HepG2 (cell line): ENCODE measurements at regions not wholly inside any gene's neighbourhood (a gene's known extent, or its start where the extent isn't known, plus 50 kb on each side); places are given as distances from the start of the nearest gene placed in this dataset.

Experiments used
- CREB1 ChIP-seq, 2 experiments: fragments of 450-650 bp in 1 of 2; IDR thresholded peaks; 2 replicates each; pipeline ENCODE4 v1.6.1; 2016 to 2017; ENCODE audit warnings: control low read depth in 1 of 2, mild to moderate bottlenecking in 1 of 2, missing compliant biosample characterization in 1 of 2, missing genetic modification characterization in 1 of 2
- FOSL1 ChIP-seq: sonication (generic); formaldehyde crosslinking; IDR thresholded peaks from 2 replicates; pipeline ENCODE4 v1.9.0; 2021; ENCODE audit warnings: missing genetic modification reagents, borderline replicate concordance
- GLI4 ChIP-seq: sonication (generic); formaldehyde crosslinking; IDR thresholded peaks from 2 replicates; pipeline ENCODE4 v1.5.1; 2020; ENCODE audit warnings: missing genetic modification reagents, mild to moderate bottlenecking, moderate library complexity, borderline replicate concordance
- HNRNPUL1 ChIP-seq: fragments of 200-400 bp; formaldehyde crosslinking; IDR thresholded peaks from 2 replicates; pipeline ENCODE4 v1.6.1; 2017; ENCODE audit warnings: low read depth, mild to moderate bottlenecking, low read length, moderate library complexity
- MED8 ChIP-seq: sonication (generic); formaldehyde crosslinking; IDR thresholded peaks from 2 replicates; pipeline ENCODE4 v1.8.1; 2023; ENCODE audit warnings: mild to moderate bottlenecking, missing genetic modification reagents; ENCODE audit not compliant: insufficient replicate concordance
- PHF20 ChIP-seq: sonication (generic); formaldehyde crosslinking; IDR thresholded peaks from 2 replicates; pipeline ENCODE4 v1.5.0; 2020; ENCODE audit warnings: mild to moderate bottlenecking, missing genetic modification reagents
- RFX5 ChIP-seq: IDR thresholded peaks from 2 replicates; pipeline ENCODE4 v1.6.1; 2011; ENCODE audit warnings: low read depth, low read length, improper control_type of control experiment
- RORA ChIP-seq: sonication (generic); formaldehyde crosslinking; IDR thresholded peaks from 2 replicates; pipeline ENCODE4 v1.5.0; 2020; ENCODE audit warnings: mild to moderate bottlenecking, missing genetic modification reagents, moderate library complexity
- SMAD3 ChIP-seq: sonication (generic); formaldehyde crosslinking; IDR thresholded peaks from 2 replicates; pipeline ENCODE4 v1.4.0; 2020; ENCODE audit warnings: missing genetic modification reagents
- SRF ChIP-seq: IDR thresholded peaks from 2 replicates; pipeline ENCODE4 v1.6.1; 2011; ENCODE audit warnings: mild to moderate bottlenecking, low read depth, low read length, moderate library complexity
- SUZ12 ChIP-seq: fragments of 150-350 bp; IDR thresholded peaks from 2 replicates; pipeline ENCODE4 v1.6.1; 2014; ENCODE audit warnings: low read depth, low read length
- ZBTB21 ChIP-seq: sonication (generic); formaldehyde crosslinking; IDR thresholded peaks from 2 replicates; pipeline ENCODE4 v1.4.0; 2020; ENCODE audit warnings: missing genetic modification reagents
- ZBTB38 ChIP-seq: sonication (generic); formaldehyde crosslinking; IDR thresholded peaks from 2 replicates; pipeline ENCODE4 v1.5.1; 2020; ENCODE audit warnings: mild to moderate bottlenecking, missing genetic modification reagents
- ZKSCAN5 ChIP-seq: sonication (generic); formaldehyde crosslinking; IDR thresholded peaks from 2 replicates; pipeline ENCODE4 v1.5.1; 2020; ENCODE audit warnings: mild to moderate bottlenecking, missing genetic modification reagents
- ZNF317 ChIP-seq: sonication (generic); formaldehyde crosslinking; IDR thresholded peaks from 2 replicates; pipeline ENCODE4 v1.5.0; 2020; ENCODE audit warnings: mild to moderate bottlenecking, missing genetic modification reagents
- ZNF335 ChIP-seq: sonication (generic); formaldehyde crosslinking; IDR thresholded peaks from 2 replicates; pipeline ENCODE4 v1.4.0; 2020; ENCODE audit warnings: missing genetic modification reagents
- ZNF615 ChIP-seq: sonication (generic); formaldehyde crosslinking; IDR thresholded peaks from 2 replicates; pipeline ENCODE4 v1.5.0; 2020; ENCODE audit warnings: mild to moderate bottlenecking, missing genetic modification reagents, borderline replicate concordance
- ZNF703 ChIP-seq: sonication (generic); formaldehyde crosslinking; IDR thresholded peaks from 2 replicates; pipeline ENCODE4 v1.5.1; 2020; ENCODE audit warnings: missing genetic modification reagents, mild to moderate bottlenecking, moderate library complexity, borderline replicate concordance
- ZNF704 ChIP-seq: sonication (generic); formaldehyde crosslinking; IDR thresholded peaks from 2 replicates; pipeline ENCODE4 v1.8.1; 2023; ENCODE audit warnings: mild to moderate bottlenecking, inconsistent platforms, moderate library complexity, missing genetic modification reagents, borderline replicate concordance
- ZNF720 ChIP-seq: sonication (generic); formaldehyde crosslinking; IDR thresholded peaks from 2 replicates; pipeline ENCODE4 v1.4.0; 2020; ENCODE audit warnings: missing genetic modification reagents
- ZNF761 ChIP-seq: sonication (generic); formaldehyde crosslinking; conservative IDR thresholded peaks from 2 replicates; pipeline ENCODE4 v1.4.0; 2020; ENCODE audit warnings: mild to moderate bottlenecking, missing genetic modification reagents
- ZNF879 ChIP-seq: sonication (generic); formaldehyde crosslinking; IDR thresholded peaks from 2 replicates; pipeline ENCODE4 v1.8.1; 2023; ENCODE audit warnings: missing genetic modification reagents
- ZXDC ChIP-seq: sonication (generic); formaldehyde crosslinking; IDR thresholded peaks from 2 replicates; pipeline ENCODE4 v1.5.0; 2020; ENCODE audit warnings: mild to moderate bottlenecking, missing genetic modification reagents
- TF ChIP-seq, protein P1 (sequence below): sonication (generic); formaldehyde crosslinking; IDR thresholded peaks from 2 replicates; pipeline ENCODE4 v1.5.1; 2020; ENCODE audit warnings: missing genetic modification reagents, mild to moderate bottlenecking, borderline replicate concordance

GRCh38 chr5:74916831-74917710 lies 50.9 kb upstream of the FAM169A start (continued):
- TF ChIP-seq ZNF720 (CRISPR knock-in tag) (no peak), ZBTB38 (CRISPR knock-in tag) (no peak), ZNF879 (CRISPR knock-in tag) (0 out of 2 replicates have a peak, but pooled peaks have one; percentile 50), ZNF335 (CRISPR knock-in tag) (peak; percentile 56; the same call in 1 of the 2 replicates), PHF20 (no peak), ZNF703 (CRISPR knock-in tag) (no peak; the same call in 1 of the 2 replicates), SMAD3 (CRISPR knock-in tag) (peak; percentile 97), ZKSCAN5 (CRISPR knock-in tag) (no peak), CREB1 (IDR thresholded peaks at IDR 0.05) (peak; percentile 62), CREB1 (CRISPR knock-in tag; IDR thresholded peaks at IDR 0.05) (peak; percentile 79), MED8 (CRISPR knock-in tag) (peak; percentile 76), ZNF317 (CRISPR knock-in tag) (peak; percentile 95), RORA (CRISPR knock-in tag) (no peak), SRF (0 out of 2 replicates have a peak, but pooled peaks have one; percentile 47), ZNF615 (no peak), GLI4 (CRISPR knock-in tag) (0 out of 2 replicates have a peak, but pooled peaks have one; percentile 20), ZBTB21 (peak; percentile 58; the same call in 1 of the 2 replicates), HNRNPUL1 (no peak), ZNF761 (CRISPR knock-in tag) (peak; percentile 58; the same call in 1 of the 2 replicates), ZXDC (no peak), SUZ12 (no peak), RFX5 (no peak), ZNF704 (CRISPR knock-in tag) (no peak), FOSL1 (CRISPR knock-in tag) (peak; percentile 96)
- TF ChIP-seq, protein P1, sequence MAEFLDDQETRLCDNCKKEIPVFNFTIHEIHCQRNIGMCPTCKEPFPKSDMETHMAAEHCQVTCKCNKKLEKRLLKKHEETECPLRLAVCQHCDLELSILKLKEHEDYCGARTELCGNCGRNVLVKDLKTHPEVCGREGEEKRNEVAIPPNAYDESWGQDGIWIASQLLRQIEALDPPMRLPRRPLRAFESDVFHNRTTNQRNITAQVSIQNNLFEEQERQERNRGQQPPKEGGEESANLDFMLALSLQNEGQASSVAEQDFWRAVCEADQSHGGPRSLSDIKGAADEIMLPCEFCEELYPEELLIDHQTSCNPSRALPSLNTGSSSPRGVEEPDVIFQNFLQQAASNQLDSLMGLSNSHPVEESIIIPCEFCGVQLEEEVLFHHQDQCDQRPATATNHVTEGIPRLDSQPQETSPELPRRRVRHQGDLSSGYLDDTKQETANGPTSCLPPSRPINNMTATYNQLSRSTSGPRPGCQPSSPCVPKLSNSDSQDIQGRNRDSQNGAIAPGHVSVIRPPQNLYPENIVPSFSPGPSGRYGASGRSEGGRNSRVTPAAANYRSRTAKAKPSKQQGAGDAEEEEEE, result no peak
